PC-3 (cell line): ENCODE measurements at regions not wholly inside any gene's neighbourhood (a gene's known extent, or its start where the extent isn't known, plus 50 kb on each side); places are given as distances from the start of the nearest gene placed in this dataset.

Experiments used
- CTCF ChIP-seq: fragments of 300-600 bp; sonication (generic); conservative IDR thresholded peaks from 2 replicates; pipeline ENCODE4 v1.5.1; 2017; ENCODE audit warnings: antibody characterized with exemption, low read depth, mild to moderate bottlenecking, low read length
- EZH2 ChIP-seq: fragments of 300-600 bp; sonication (generic); IDR thresholded peaks from one replicate; pipeline ENCODE4 v1.6.1; 2017; ENCODE audit warnings: antibody characterized with exemption, mild to moderate bottlenecking, low read length; ENCODE audit not compliant: unreplicated experiment
- EZH2phosphoT487 ChIP-seq: fragments of 300-600 bp; sonication (generic); IDR thresholded peaks from 2 replicates; pipeline ENCODE4 v1.6.1; 2018; ENCODE audit warnings: mild to moderate bottlenecking, antibody characterized with exemption, low read length, borderline replicate concordance

DNA sequence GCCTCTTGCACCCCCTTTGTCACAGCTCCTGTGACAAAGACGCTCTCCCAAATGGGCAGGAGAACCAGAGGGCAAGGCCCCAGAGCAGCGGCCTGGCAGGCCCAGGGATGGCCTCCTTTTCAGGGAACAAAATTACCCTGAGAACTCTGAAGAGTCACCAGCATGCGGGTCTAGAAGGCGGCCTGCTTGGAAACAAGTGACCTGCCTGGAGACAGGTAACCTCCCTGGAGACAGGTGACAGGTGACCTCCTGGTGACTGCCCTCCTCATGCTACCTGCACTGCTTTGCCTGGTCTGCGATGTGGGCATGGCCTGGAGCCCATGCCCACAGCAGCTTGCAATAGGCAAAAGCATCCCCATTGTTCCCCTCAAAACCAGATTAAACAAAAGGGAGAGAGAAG lies 86.5 kb upstream of the ZC3H12A start:
- no peak for TF ChIP-seq CTCF
- no peak for TF ChIP-seq EZH2
- TF ChIP-seq EZH2phosphoT487: no peak
